ENCODE measurements at regions not wholly inside any gene's neighbourhood (a gene's known extent, or its start where the extent isn't known, plus 50 kb on each side); places are given as distances from the start of the nearest gene placed in this dataset.
"Not testable (repeated sequence)": the region's sequence is repeated elsewhere in the genome, so short reads cannot be mapped to it uniquely, and the experiment has no call there.

DNA sequence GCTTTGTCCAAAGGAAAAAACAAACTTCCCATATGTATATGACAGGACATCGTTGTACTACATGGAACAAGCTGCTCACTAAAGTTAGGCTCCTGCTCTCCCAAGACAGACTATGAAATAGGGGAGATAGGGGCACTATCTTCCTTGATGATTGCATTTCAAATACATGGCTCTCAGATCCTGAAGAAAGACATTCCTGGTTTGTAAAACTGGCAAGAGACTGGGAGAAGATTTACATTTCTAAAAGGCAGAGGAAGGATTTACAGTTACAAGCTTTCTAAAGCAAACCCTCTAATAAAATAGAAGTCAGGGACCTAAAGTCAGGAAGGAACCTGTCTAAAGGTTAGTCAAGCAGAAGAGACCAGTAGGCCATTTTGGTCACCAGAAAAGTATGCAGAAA, 103.7 kb downstream of the SLC17A6 start:
- DNase-seq = no peak

DNA sequence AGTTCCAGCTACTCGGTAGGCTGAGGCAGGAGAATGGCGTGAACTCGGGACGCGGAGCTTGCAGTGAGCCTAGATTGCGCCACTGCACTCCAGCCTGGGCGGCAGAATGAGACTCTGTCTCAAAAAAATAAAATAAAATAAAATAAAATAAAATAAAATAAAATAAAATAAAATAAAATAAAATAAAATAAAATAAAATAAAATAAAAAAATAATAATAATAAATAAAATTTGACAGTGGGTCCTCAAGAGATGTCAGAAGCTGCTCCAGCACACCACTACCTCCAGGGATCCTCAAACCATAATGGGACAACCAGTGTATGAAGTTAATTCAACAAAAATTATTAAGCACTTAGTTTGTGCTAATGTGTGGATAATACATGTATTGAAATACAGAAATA, 97.4 kb downstream of the SLC17A6 start:
- DNase-seq = not testable (repeated sequence)

DNA sequence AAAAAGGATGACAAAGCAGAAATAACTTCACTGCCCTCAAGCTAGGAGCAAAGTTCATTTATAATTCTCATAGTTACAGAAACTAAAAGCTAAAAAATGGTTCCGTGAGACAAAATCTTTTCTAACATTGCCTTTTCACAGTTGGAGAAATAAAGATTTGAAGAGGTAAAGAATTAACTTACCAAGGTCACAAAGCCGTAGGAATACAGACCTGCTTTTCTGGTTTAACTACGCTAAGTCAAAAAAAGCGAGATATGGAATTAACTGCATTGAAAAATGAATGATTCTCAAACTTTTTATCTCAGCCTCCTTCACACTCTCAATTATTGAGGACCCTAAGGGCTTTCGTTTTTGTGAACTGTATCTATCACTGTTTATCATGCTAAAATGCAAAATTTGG, 95.3 kb downstream of the SLC17A6 start:
- DNase-seq = no peak

DNA sequence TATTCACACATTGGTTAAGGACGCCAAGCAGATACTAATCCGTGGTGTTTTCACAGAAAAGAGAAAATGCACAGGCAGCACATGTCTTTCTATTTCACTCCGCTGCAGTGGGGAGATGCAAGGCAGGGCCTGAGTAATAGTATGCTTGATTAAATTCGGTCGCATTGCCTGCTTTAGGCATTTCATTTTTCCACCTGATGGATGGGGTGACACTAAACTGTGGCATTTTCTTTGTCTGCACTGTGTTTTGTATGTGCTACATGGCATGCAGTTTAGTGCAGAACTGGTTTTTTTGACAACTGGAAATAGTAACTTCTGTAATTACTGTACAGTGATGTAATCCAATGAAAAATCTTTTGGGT, 94.9 kb downstream of the SLC17A6 start:
- DNase-seq = peak; percentile 11

DNA sequence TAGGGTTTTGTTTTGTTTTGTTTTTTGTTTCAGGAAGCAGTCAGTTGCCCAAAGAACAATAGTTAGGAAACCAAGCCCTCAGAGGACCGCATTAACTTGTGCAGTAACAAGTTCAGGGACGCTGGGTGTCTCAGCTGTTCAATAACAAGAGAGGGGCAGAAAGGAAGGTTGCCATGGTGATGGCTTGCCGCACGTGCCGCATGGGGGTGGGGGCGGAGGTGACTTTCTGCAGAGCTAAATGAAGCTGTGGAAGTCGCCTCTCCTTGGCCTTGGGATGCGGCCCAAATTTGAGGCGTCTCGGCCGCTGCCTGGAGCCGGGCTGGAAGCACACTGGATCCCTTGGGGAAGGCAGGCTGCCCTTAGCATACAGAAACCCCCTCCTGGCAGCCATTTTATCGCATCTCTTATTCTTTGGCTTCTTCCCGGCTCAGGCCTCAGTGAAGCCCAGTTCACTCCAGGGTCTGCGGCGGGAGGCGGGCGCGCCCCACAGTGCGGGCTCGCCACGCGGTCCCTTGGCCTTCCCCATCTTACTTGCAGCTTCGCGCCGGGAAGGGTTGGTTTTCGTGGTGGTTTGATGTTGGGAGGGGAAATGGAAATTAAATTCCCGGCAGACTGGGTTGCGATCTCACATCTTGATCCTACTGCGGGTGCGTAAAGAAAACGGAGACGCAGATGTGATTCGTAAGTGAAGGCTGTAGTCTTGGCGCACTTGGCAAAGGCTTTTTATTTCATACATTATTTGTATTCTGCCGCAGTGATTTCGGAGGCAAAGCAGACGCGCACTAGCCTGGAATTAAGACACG, 94.3 kb downstream of the SLC17A6 start:
- DNase-seq = peak; percentile 75

DNA sequence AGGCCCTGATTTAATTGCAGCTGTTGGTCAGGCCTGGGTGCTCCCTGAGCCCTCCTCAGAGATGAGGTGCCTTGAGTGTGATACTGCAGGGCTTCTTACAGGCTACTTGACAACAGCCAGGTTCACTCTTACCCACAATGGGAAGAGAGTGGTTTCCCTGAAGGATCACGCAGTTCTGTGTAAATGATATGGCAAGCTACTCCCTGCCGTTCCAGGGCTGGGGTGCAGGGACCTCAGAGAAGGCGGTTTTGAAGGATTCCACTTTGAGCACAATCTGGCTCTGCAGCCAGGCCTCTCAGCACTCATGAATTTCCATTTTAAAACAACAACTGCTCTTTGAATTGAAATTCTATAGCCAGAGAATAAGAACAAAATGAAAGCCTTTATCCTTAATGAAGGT, 92.9 kb downstream of the SLC17A6 start:
- no peak for DNase-seq

DNA sequence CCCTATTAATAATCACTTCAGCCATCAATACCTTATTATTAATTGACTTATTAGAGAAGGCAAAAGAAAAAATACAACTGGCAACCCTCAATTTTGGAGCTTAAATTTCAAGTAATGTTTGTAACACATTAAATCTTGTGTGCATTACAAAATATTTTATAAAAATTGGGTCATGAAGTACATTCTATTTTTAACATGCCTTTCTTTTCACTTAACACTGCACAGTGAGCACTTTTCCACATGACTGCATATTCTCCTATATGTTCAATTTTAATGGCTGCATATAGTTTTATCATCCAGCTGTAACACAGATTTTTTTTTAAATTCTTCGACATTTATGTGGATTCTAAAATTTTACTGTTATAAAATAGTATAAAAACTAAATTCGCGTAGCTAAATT, 92.5 kb downstream of the SLC17A6 start:
- DNase-seq = no peak

DNA sequence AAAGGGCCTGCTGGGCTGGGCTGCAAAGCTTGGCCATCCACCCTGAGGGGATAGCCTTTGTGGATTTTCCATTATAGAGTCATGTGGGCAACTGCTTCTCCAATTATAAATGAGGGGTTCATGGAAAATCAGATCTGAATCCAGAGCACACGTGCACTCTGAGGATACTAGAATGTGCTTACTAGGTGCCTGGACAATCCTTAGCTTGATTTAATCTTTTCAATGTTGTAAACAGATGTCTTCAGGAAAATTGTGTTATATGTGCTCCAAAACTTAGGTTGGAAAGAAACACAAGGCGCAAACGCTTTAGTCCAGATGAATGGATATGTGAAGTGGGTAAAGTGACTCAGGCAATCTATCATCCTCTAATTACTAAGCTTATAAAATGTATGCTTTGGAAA, 92.0 kb downstream of the SLC17A6 start:
- no peak for DNase-seq

All from renal pelvis (tissue), 1 donor.